Ishikawa (cell line): ENCODE measurements at regions not wholly inside any gene's neighbourhood (a gene's known extent, or its start where the extent isn't known, plus 50 kb on each side); places are given as distances from the start of the nearest gene placed in this dataset.

Experiments
- CEBPB ChIP-seq: IDR thresholded peaks from 2 replicates; pipeline ENCODE4 v1.6.1; 2012
- CREB1 ChIP-seq: IDR thresholded peaks from 2 replicates; pipeline ENCODE4 v1.6.1; 2012; ENCODE audit warnings: low read depth
- EGR1 ChIP-seq: IDR thresholded peaks from 2 replicates; pipeline ENCODE4 v1.6.1; 2012
- EP300 ChIP-seq: IDR thresholded peaks from 2 replicates; pipeline ENCODE4 v1.6.1; 2012; ENCODE audit warnings: borderline replicate concordance
- FOXM1 ChIP-seq: IDR thresholded peaks from 2 replicates; pipeline ENCODE4 v1.6.1; 2012; ENCODE audit warnings: low read depth, borderline replicate concordance
- MAX ChIP-seq: IDR thresholded peaks from 2 replicates; pipeline ENCODE4 v1.6.1; 2012
- NFIC ChIP-seq: IDR thresholded peaks from 2 replicates; pipeline ENCODE4 v1.6.1; 2012
- RAD21 ChIP-seq: IDR thresholded peaks from 2 replicates; pipeline ENCODE4 v1.6.1; 2012; ENCODE audit warnings: low read depth
- REST ChIP-seq: IDR thresholded peaks from 2 replicates; pipeline ENCODE4 v1.6.1; 2012; ENCODE audit warnings: low read depth, mild to moderate bottlenecking
- TAF1 ChIP-seq: IDR thresholded peaks from 2 replicates; pipeline ENCODE4 v1.6.1; 2012; ENCODE audit warnings: low read depth, mild to moderate bottlenecking
- TCF12 ChIP-seq: IDR thresholded peaks from 2 replicates; pipeline ENCODE4 v1.6.1; 2012; ENCODE audit warnings: low read depth
- USF1 ChIP-seq: IDR thresholded peaks from 2 replicates; pipeline ENCODE4 v1.6.1; 2012
- YY1 ChIP-seq: IDR thresholded peaks from 2 replicates; pipeline ENCODE4 v1.6.1; 2012; ENCODE audit warnings: low read depth
- ZBTB7A ChIP-seq: IDR thresholded peaks from 2 replicates; pipeline ENCODE4 v1.6.1; 2012; ENCODE audit warnings: low read depth

- TF ChIP-seq TCF12 (no peak), FOXM1 (no peak), CEBPB (no peak), MAX (no peak), RAD21 (no peak), EP300 (no peak), YY1 (no peak), REST (no peak), TAF1 (no peak), USF1 (no peak), EGR1 (no peak), ZBTB7A (no peak), CREB1 (no peak), NFIC (no peak)
Observed at GRCh38 chr13:73532987-73533510, 474.2 kb downstream of the KLF5 start.
